AML-193 (cell line): ENCODE measurements at regions not wholly inside any gene's neighbourhood (a gene's known extent, or its start where the extent isn't known, plus 50 kb on each side); places are given as distances from the start of the nearest gene placed in this dataset.

Source experiments
- DNase-seq, 2 experiments: peaks; one replicate each; lab custom pipeline; 2025; lab: John Stamatoyannopoulos, UW

- DNase-seq: no peak
Observed at GRCh38 chr6:100176951-100177710, 183.1 kb upstream of the MCHR2 start.

- DNase-seq: peak; percentile 33 to 55
Observed at GRCh38 chr6:100176311-100176950, 182.4 kb upstream of the MCHR2 start.

- no peak for DNase-seq
Observed at GRCh38 chr6:100175814-100176310, 181.8 kb upstream of the MCHR2 start.

- DNase-seq: no peak
Observed at GRCh38 chr6:100173211-100173610, 179.2 kb upstream of the MCHR2 start.

GRCh38 chr6:100172322-100172713, 178.3 kb upstream of the MCHR2 start:
- DNase-seq: no peak

GRCh38 chr6:100171533-100172321, 177.7 kb upstream of the MCHR2 start:
- DNase-seq: peak; percentile 20

- no peak for DNase-seq
Observed at GRCh38 chr6:100168148-100168547, 174.1 kb upstream of the MCHR2 start.

GRCh38 chr6:100167585-100167984, 173.6 kb upstream of the MCHR2 start:
- DNase-seq: no peak

GRCh38 chr6:100166956-100167355, 172.9 kb upstream of the MCHR2 start:
- DNase-seq: no peak

- no peak for DNase-seq
Observed at GRCh38 chr6:100165442-100165841, 171.4 kb upstream of the MCHR2 start.

- no peak for DNase-seq
Observed at GRCh38 chr6:100163035-100163434, 169.0 kb upstream of the MCHR2 start.

- no peak for DNase-seq
Observed at GRCh38 chr6:100161782-100162365, 167.9 kb upstream of the MCHR2 start.

GRCh38 chr6:100160930-100161329, 166.9 kb upstream of the MCHR2 start:
- no peak for DNase-seq

GRCh38 chr6:100155141-100155540, 161.1 kb upstream of the MCHR2 start:
- no peak for DNase-seq

- no peak for DNase-seq
Observed at GRCh38 chr6:100153636-100154275, 159.7 kb upstream of the MCHR2 start.

GRCh38 chr6:100152201-100152600, 158.2 kb upstream of the MCHR2 start:
- no peak for DNase-seq

GRCh38 chr6:100144991-100145390, 151.0 kb upstream of the MCHR2 start:
- DNase-seq: no peak

- DNase-seq: no peak
Observed at GRCh38 chr6:100138346-100139022, 144.5 kb upstream of the MCHR2 start.

- no peak for DNase-seq
Observed at GRCh38 chr6:100137759-100138158, 143.7 kb upstream of the MCHR2 start.

GRCh38 chr6:100136590-100136989, 142.6 kb upstream of the MCHR2 start:
- DNase-seq: no peak

- no peak for DNase-seq
Observed at GRCh38 chr6:100135977-100136376, 142.0 kb upstream of the MCHR2 start.
